ENCODE measurements at regions not wholly inside any gene's neighbourhood (a gene's known extent, or its start where the extent isn't known, plus 50 kb on each side); places are given as distances from the start of the nearest gene placed in this dataset.

GRCh38 chr4:176479767-176480166 lies 160.0 kb downstream of the SPCS3 start:
- H3K4me3 Mint-ChIP-seq (ENCODE audit: low read depth): no peak overlapping the region
- DNase-seq (ENCODE audit: low spot score, unreplicated experiment): no peak
- no peaks in the 10 kb centered on the region for H3K36me3 Mint-ChIP-seq (ENCODE audit: insufficient read depth)
- H3K27me3 Mint-ChIP-seq: no peaks in the 10 kb centered on the region
- no peaks in the 10 kb centered on the region for H3K4me1 Mint-ChIP-seq (ENCODE audit: low read depth)
- no peak overlapping the region for H3K27ac Mint-ChIP-seq
- no peak for TF ChIP-seq CTCF (IDR thresholded peaks at IDR 0.05; ENCODE audit: unreplicated experiment)
- H3K9me3 Mint-ChIP-seq (ENCODE audit: low read depth): peaks cover 10% of the 10 kb centered on the region

DNA sequence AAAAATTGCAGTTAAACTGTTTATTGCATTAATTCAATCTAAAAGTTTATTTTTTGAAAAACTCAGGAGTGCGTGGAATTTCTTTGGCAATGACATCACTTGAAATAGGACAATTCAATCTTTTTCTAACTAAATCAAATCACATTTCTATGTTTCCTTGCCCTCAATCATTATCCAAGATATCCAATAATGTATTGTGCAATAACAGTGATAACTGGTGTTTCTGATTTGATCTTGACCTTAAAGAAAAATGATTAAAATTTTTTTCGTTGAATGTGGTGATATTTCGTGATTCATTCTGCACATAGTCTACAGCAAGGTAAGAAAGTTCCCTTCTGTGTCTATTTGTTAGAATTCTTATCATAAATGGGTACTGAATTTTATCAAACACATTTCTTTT lies 163.2 kb downstream of the SPCS3 start:
- H3K27ac Mint-ChIP-seq: no peak overlapping the region
- H3K4me1 Mint-ChIP-seq (ENCODE audit: low read depth): no peaks in the 10 kb centered on the region
- no peak for DNase-seq (ENCODE audit: low spot score, unreplicated experiment)
- no peak for TF ChIP-seq CTCF (IDR thresholded peaks at IDR 0.05; ENCODE audit: unreplicated experiment)
- no peaks in the 10 kb centered on the region for H3K27me3 Mint-ChIP-seq
- no peak overlapping the region for H3K4me3 Mint-ChIP-seq (ENCODE audit: low read depth)
- H3K9me3 Mint-ChIP-seq (ENCODE audit: low read depth): peaks cover 2% of the 10 kb centered on the region
- H3K36me3 Mint-ChIP-seq (ENCODE audit: insufficient read depth): no peaks in the 10 kb centered on the region

- Mint-ChIP-seq H3K9me3 (ENCODE audit: low read depth) (peaks cover 5% of the 10 kb centered on the region), H3K36me3 (ENCODE audit: insufficient read depth) (no peaks in the 10 kb centered on the region), H3K27me3 (no peaks in the 10 kb centered on the region), H3K27ac (no peak overlapping the region), H3K4me3 (ENCODE audit: low read depth) (no peak overlapping the region), H3K4me1 (ENCODE audit: low read depth) (no peaks in the 10 kb centered on the region)
- no peak for TF ChIP-seq CTCF (IDR thresholded peaks at IDR 0.05; ENCODE audit: unreplicated experiment)
- no peak for DNase-seq (ENCODE audit: low spot score, unreplicated experiment)
Observed at GRCh38 chr4:176484301-176484984, 164.7 kb downstream of the SPCS3 start.

DNA sequence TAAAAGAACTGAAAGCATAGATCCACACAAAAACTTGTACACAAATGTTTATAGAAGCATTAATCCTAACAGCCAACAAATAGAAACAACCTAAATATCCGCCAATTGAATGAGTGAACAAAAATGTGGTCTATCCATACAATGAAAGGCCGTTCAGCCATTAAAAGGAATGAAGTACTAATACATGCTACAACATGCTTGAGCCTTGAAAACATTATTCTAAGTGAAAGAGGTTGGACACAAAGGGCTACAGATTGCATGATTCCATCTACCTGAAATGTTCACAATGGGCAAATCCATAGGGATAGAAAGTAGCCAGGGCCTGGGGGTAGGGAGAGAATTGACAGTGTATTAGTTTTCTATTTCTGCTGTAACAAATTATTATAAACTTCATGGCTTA lies 169.2 kb downstream of the SPCS3 start:
- H3K4me3 Mint-ChIP-seq (ENCODE audit: low read depth): no peak overlapping the region
- no peak for TF ChIP-seq CTCF (IDR thresholded peaks at IDR 0.05; ENCODE audit: unreplicated experiment)
- no peaks in the 10 kb centered on the region for H3K36me3 Mint-ChIP-seq (ENCODE audit: insufficient read depth)
- H3K27ac Mint-ChIP-seq: no peak overlapping the region
- peaks cover 9% of the 10 kb centered on the region for H3K4me1 Mint-ChIP-seq (ENCODE audit: low read depth)
- H3K27me3 Mint-ChIP-seq: no peaks in the 10 kb centered on the region
- H3K9me3 Mint-ChIP-seq (ENCODE audit: low read depth): peaks cover 8% of the 10 kb centered on the region
- DNase-seq (ENCODE audit: low spot score, unreplicated experiment): no peak

- H3K4me1 Mint-ChIP-seq (ENCODE audit: low read depth): peaks cover 9% of the 10 kb centered on the region
- no peaks in the 10 kb centered on the region for H3K27me3 Mint-ChIP-seq
- H3K27ac Mint-ChIP-seq: peak overlapping the region; percentile 63
- no peak for DNase-seq (ENCODE audit: low spot score, unreplicated experiment)
- peaks cover 15% of the 10 kb centered on the region for H3K9me3 Mint-ChIP-seq (ENCODE audit: low read depth)
- no peak for TF ChIP-seq CTCF (IDR thresholded peaks at IDR 0.05; ENCODE audit: unreplicated experiment)
- no peaks in the 10 kb centered on the region for H3K36me3 Mint-ChIP-seq (ENCODE audit: insufficient read depth)
- H3K4me3 Mint-ChIP-seq (ENCODE audit: low read depth): no peak overlapping the region
Observed at GRCh38 chr4:176492646-176493302, 173.0 kb downstream of the SPCS3 start.

Data from progenitor cell of endocrine pancreas (in vitro differentiated cells).